Ishikawa (cell line): ENCODE measurements at regions not wholly inside any gene's neighbourhood (a gene's known extent, or its start where the extent isn't known, plus 50 kb on each side); places are given as distances from the start of the nearest gene placed in this dataset.

Experiments used
- CEBPB ChIP-seq: IDR thresholded peaks from 2 replicates; pipeline ENCODE4 v1.6.1; 2012
- CREB1 ChIP-seq: IDR thresholded peaks from 2 replicates; pipeline ENCODE4 v1.6.1; 2012; ENCODE audit warnings: low read depth
- EGR1 ChIP-seq: IDR thresholded peaks from 2 replicates; pipeline ENCODE4 v1.6.1; 2012
- EP300 ChIP-seq: IDR thresholded peaks from 2 replicates; pipeline ENCODE4 v1.6.1; 2012; ENCODE audit warnings: borderline replicate concordance
- FOXM1 ChIP-seq: IDR thresholded peaks from 2 replicates; pipeline ENCODE4 v1.6.1; 2012; ENCODE audit warnings: low read depth, borderline replicate concordance
- MAX ChIP-seq: IDR thresholded peaks from 2 replicates; pipeline ENCODE4 v1.6.1; 2012
- NFIC ChIP-seq: IDR thresholded peaks from 2 replicates; pipeline ENCODE4 v1.6.1; 2012
- RAD21 ChIP-seq: IDR thresholded peaks from 2 replicates; pipeline ENCODE4 v1.6.1; 2012; ENCODE audit warnings: low read depth
- REST ChIP-seq: IDR thresholded peaks from 2 replicates; pipeline ENCODE4 v1.6.1; 2012; ENCODE audit warnings: low read depth, mild to moderate bottlenecking
- TAF1 ChIP-seq: IDR thresholded peaks from 2 replicates; pipeline ENCODE4 v1.6.1; 2012; ENCODE audit warnings: low read depth, mild to moderate bottlenecking
- TCF12 ChIP-seq: IDR thresholded peaks from 2 replicates; pipeline ENCODE4 v1.6.1; 2012; ENCODE audit warnings: low read depth
- TEAD4 ChIP-seq: IDR thresholded peaks from 2 replicates; pipeline ENCODE4 v1.6.1; 2012
- USF1 ChIP-seq: IDR thresholded peaks from 2 replicates; pipeline ENCODE4 v1.6.1; 2012
- YY1 ChIP-seq: IDR thresholded peaks from 2 replicates; pipeline ENCODE4 v1.6.1; 2012; ENCODE audit warnings: low read depth
- ZBTB7A ChIP-seq: IDR thresholded peaks from 2 replicates; pipeline ENCODE4 v1.6.1; 2012; ENCODE audit warnings: low read depth

GRCh38 chr2:123890148-123890547 is 134.9 kb upstream of the CNTNAP5 start:
- TF ChIP-seq FOXM1 = no peak
- no peak for TF ChIP-seq EP300
- TF ChIP-seq CEBPB = no peak
- no peak for TF ChIP-seq TAF1
- no peak for TF ChIP-seq EGR1
- no peak for TF ChIP-seq MAX
- no peak for TF ChIP-seq TEAD4
- TF ChIP-seq USF1 = no peak
- TF ChIP-seq RAD21 = no peak
- no peak for TF ChIP-seq YY1

- TF ChIP-seq EP300 (no peak), CREB1 (no peak), CEBPB (no peak), MAX (no peak)
Measured at GRCh38 chr2:123894167-123894566, 130.9 kb upstream of the CNTNAP5 start.

- TF ChIP-seq CREB1 (no peak), USF1 (no peak), NFIC (no peak), TCF12 (no peak), RAD21 (no peak)
Measured at GRCh38 chr2:123895651-123896050, 129.4 kb upstream of the CNTNAP5 start.

GRCh38 chr2:123901256-123901655 is 123.8 kb upstream of the CNTNAP5 start:
- TF ChIP-seq YY1 (no peak), TCF12 (no peak)

- TF ChIP-seq RAD21 = no peak
- no peak for TF ChIP-seq NFIC
- TF ChIP-seq CREB1 = no peak
- TF ChIP-seq REST = no peak
- TF ChIP-seq TCF12 = no peak
- TF ChIP-seq TAF1 = no peak
- TF ChIP-seq EP300 = no peak
- no peak for TF ChIP-seq MAX
- no peak for TF ChIP-seq CEBPB
- TF ChIP-seq USF1 = no peak
- no peak for TF ChIP-seq YY1
- TF ChIP-seq FOXM1 = no peak
- TF ChIP-seq ZBTB7A = no peak
- TF ChIP-seq EGR1 = no peak
Measured at GRCh38 chr2:123906361-123906760, 118.7 kb upstream of the CNTNAP5 start.

GRCh38 chr2:123908522-123908921 is 116.6 kb upstream of the CNTNAP5 start:
- no peak for TF ChIP-seq CEBPB
- no peak for TF ChIP-seq FOXM1
- no peak for TF ChIP-seq NFIC
- no peak for TF ChIP-seq TCF12
- no peak for TF ChIP-seq ZBTB7A
- no peak for TF ChIP-seq EP300
- TF ChIP-seq YY1 = no peak
- no peak for TF ChIP-seq USF1
- TF ChIP-seq TAF1 = no peak
- no peak for TF ChIP-seq REST
